Karpas-422 (cell line): ENCODE measurements at regions not wholly inside any gene's neighbourhood (a gene's known extent, or its start where the extent isn't known, plus 50 kb on each side); places are given as distances from the start of the nearest gene placed in this dataset.

Experiments
- DNase-seq: peaks from one replicate; pipeline ENCODE4 v3.0.0-alpha.2; 2015
- H2AFZ ChIP-seq: fragments of 200-600 bp; sonication (generic); 2 replicates; pipeline ENCODE4 v1.6.1; 2014; ENCODE audit warnings: antibody characterized with exemption, low read length, mixed read lengths
- H3K27ac ChIP-seq: fragments of 200-600 bp; sonication (generic); 2 replicates; pipeline ENCODE4 v1.5.1; 2014; ENCODE audit warnings: mild to moderate bottlenecking, low read length, moderate library complexity
- H3K27me3 ChIP-seq: fragments of 200-600 bp; sonication (generic); 2 replicates; pipeline ENCODE4 v1.6.1; 2014; ENCODE audit warnings: low read length, mixed read lengths
- H3K36me3 ChIP-seq: fragments of 200-600 bp; sonication (generic); 2 replicates; pipeline ENCODE4 v1.6.1; 2014; ENCODE audit warnings: low read length, mixed read lengths; ENCODE audit not compliant: insufficient read depth
- H3K4me1 ChIP-seq: fragments of 200-600 bp; sonication (generic); 2 replicates; pipeline ENCODE4 v1.6.1; 2014; ENCODE audit warnings: mild to moderate bottlenecking, low read length, mixed read lengths
- H3K4me2 ChIP-seq: fragments of 200-600 bp; sonication (generic); 2 replicates; pipeline ENCODE4 v1.6.1; 2014; ENCODE audit warnings: low read length, low read depth, mild to moderate bottlenecking; ENCODE audit not compliant: poor library complexity, severe bottlenecking
- H3K4me3 ChIP-seq: fragments of 200-600 bp; sonication (generic); 2 replicates; pipeline ENCODE4 v1.5.1; 2014; ENCODE audit warnings: mild to moderate bottlenecking, antibody characterized with exemption, low read length, mixed read lengths
- H3K79me2 ChIP-seq: fragments of 200-600 bp; sonication (generic); 2 replicates; pipeline ENCODE4 v1.6.1; 2014; ENCODE audit warnings: mild to moderate bottlenecking, low read length, mixed read lengths
- H3K9ac ChIP-seq: fragments of 200-600 bp; sonication (generic); 2 replicates; pipeline ENCODE4 v1.6.0; 2014; ENCODE audit warnings: low read length
- H3K9me2 ChIP-seq: fragments of 200-600 bp; sonication (generic), shearing (Covaris generic); replicated peaks from 2 replicates; pipeline ENCODE4 v1.6.0; 2014; ENCODE audit warnings: mild to moderate bottlenecking, low read length, moderate library complexity; ENCODE audit not compliant: insufficient read depth
- H3K9me3 ChIP-seq: fragments of 300-700, 200-600 bp; sonication (generic); 2 replicates; pipeline ENCODE4 v1.6.1; 2014; ENCODE audit warnings: low read length, mixed read lengths
- H4K20me1 ChIP-seq: fragments of 200-600 bp; sonication (generic); 2 replicates; pipeline ENCODE4 v1.6.1; 2014; ENCODE audit warnings: mild to moderate bottlenecking, antibody characterized with exemption, low read length, low read depth; ENCODE audit not compliant: insufficient read depth

GRCh38 chr1:207971331-207972219 lies 60.6 kb upstream of the CD34 start:
- DNase-seq = no peak
- Histone ChIP-seq H3K27me3 (no peaks in the 10 kb centered on the region), H3K9me2 (no peaks in the 10 kb centered on the region), H3K27ac (no peak overlapping the region), H3K9ac (no peak overlapping the region), H3K4me2 (no peak overlapping the region), H3K4me3 (no peak overlapping the region), H3K36me3 (no peaks in the 10 kb centered on the region), H3K79me2 (no peaks in the 10 kb centered on the region), H2AFZ (no peak overlapping the region), H3K9me3 (no peaks in the 10 kb centered on the region), H3K4me1 (no peaks in the 10 kb centered on the region), H4K20me1 (no peaks in the 10 kb centered on the region)

- Histone ChIP-seq H3K4me3 (no peak overlapping the region), H3K27me3 (no peaks in the 10 kb centered on the region), H3K9ac (no peak overlapping the region), H3K4me2 (no peak overlapping the region), H3K4me1 (no peaks in the 10 kb centered on the region), H2AFZ (no peak overlapping the region), H3K27ac (no peak overlapping the region), H3K36me3 (no peaks in the 10 kb centered on the region), H3K79me2 (no peaks in the 10 kb centered on the region), H3K9me3 (no peaks in the 10 kb centered on the region), H3K9me2 (no peaks in the 10 kb centered on the region), H4K20me1 (no peaks in the 10 kb centered on the region)
- no peak for DNase-seq
Observed at GRCh38 chr1:207970329-207971233, 59.7 kb upstream of the CD34 start.

DNA sequence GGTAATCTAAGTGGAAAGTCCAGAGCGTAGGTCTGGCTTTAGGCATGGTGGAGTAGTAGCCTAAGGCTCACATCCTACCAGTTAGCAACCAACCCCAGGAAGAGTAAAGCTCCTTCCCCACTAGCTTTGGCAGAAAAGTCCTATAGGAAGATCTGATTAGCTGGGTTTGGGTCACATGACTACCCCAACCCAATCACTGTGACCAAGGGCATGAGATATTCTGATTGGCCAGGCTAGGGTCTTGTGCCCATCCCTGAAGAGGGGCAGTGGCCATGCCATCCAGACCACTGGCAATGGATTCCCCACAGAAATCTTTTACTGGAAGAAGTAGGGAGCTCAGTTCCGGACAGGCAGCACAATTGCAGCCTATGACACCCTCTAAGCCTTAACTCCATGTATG lies 58.6 kb upstream of the CD34 start:
- no peak overlapping the region for H3K4me2 ChIP-seq
- H3K27ac ChIP-seq = no peak overlapping the region
- H3K36me3 ChIP-seq = no peaks in the 10 kb centered on the region
- no peaks in the 10 kb centered on the region for H4K20me1 ChIP-seq
- no peak overlapping the region for H3K9ac ChIP-seq
- DNase-seq = no peak
- no peaks in the 10 kb centered on the region for H3K9me3 ChIP-seq
- H3K4me1 ChIP-seq = no peaks in the 10 kb centered on the region
- no peaks in the 10 kb centered on the region for H3K9me2 ChIP-seq
- no peak overlapping the region for H3K4me3 ChIP-seq
- H3K79me2 ChIP-seq = no peaks in the 10 kb centered on the region
- no peaks in the 10 kb centered on the region for H3K27me3 ChIP-seq
- H2AFZ ChIP-seq = no peak overlapping the region

- no peak overlapping the region for H3K27ac ChIP-seq
- no peaks in the 10 kb centered on the region for H3K9me2 ChIP-seq
- H3K4me2 ChIP-seq = no peak overlapping the region
- no peak overlapping the region for H3K9ac ChIP-seq
- no peaks in the 10 kb centered on the region for H4K20me1 ChIP-seq
- peaks cover 5% of the 10 kb centered on the region for H3K4me1 ChIP-seq
- no peak overlapping the region for H3K4me3 ChIP-seq
- DNase-seq = no peak
- no peaks in the 10 kb centered on the region for H3K36me3 ChIP-seq
- no peaks in the 10 kb centered on the region for H3K9me3 ChIP-seq
- no peak overlapping the region for H2AFZ ChIP-seq
- H3K27me3 ChIP-seq = no peaks in the 10 kb centered on the region
- H3K79me2 ChIP-seq = no peaks in the 10 kb centered on the region
Observed at GRCh38 chr1:207968521-207969009, 57.6 kb upstream of the CD34 start.

- no peak overlapping the region for H3K27ac ChIP-seq
- no peaks in the 10 kb centered on the region for H3K79me2 ChIP-seq
- H3K4me1 ChIP-seq = peaks cover 12% of the 10 kb centered on the region
- no peaks in the 10 kb centered on the region for H3K9me2 ChIP-seq
- H2AFZ ChIP-seq = no peak overlapping the region
- H3K4me2 ChIP-seq = no peak overlapping the region
- no peaks in the 10 kb centered on the region for H3K9me3 ChIP-seq
- no peaks in the 10 kb centered on the region for H3K36me3 ChIP-seq
- H3K27me3 ChIP-seq = no peaks in the 10 kb centered on the region
- no peak for DNase-seq
- H3K9ac ChIP-seq = no peak overlapping the region
- no peak overlapping the region for H3K4me3 ChIP-seq
- H4K20me1 ChIP-seq = no peaks in the 10 kb centered on the region
Observed at GRCh38 chr1:207967703-207968102, 56.8 kb upstream of the CD34 start.

DNA sequence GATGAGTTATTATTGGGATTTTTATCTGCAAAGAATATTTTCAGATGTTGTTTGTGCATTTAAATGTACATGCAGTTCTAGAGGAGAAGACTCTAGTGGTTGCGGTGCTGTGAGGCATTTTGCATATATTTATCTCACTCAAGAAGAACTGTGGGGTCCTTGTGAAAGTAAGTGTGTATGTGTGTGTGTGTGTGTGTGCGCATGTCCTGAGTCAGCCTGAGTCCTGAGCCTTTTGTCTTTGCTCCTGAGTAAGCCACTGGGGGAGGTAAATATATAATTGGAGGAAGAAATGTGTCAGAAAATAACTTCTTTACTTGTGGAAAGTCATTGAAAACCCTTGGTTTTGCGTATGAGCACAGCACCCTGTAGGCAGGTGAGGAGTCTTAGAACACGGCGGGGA lies 55.6 kb upstream of the CD34 start:
- DNase-seq = no peak
- Histone ChIP-seq H2AFZ (no peak overlapping the region), H3K27ac (no peak overlapping the region), H3K36me3 (no peaks in the 10 kb centered on the region), H3K27me3 (no peaks in the 10 kb centered on the region), H3K4me1 (peaks cover 12% of the 10 kb centered on the region), H3K79me2 (no peaks in the 10 kb centered on the region), H3K9ac (no peak overlapping the region), H3K4me3 (no peak overlapping the region), H3K9me2 (no peaks in the 10 kb centered on the region), H4K20me1 (no peaks in the 10 kb centered on the region), H3K9me3 (no peaks in the 10 kb centered on the region), H3K4me2 (no peak overlapping the region)

DNA sequence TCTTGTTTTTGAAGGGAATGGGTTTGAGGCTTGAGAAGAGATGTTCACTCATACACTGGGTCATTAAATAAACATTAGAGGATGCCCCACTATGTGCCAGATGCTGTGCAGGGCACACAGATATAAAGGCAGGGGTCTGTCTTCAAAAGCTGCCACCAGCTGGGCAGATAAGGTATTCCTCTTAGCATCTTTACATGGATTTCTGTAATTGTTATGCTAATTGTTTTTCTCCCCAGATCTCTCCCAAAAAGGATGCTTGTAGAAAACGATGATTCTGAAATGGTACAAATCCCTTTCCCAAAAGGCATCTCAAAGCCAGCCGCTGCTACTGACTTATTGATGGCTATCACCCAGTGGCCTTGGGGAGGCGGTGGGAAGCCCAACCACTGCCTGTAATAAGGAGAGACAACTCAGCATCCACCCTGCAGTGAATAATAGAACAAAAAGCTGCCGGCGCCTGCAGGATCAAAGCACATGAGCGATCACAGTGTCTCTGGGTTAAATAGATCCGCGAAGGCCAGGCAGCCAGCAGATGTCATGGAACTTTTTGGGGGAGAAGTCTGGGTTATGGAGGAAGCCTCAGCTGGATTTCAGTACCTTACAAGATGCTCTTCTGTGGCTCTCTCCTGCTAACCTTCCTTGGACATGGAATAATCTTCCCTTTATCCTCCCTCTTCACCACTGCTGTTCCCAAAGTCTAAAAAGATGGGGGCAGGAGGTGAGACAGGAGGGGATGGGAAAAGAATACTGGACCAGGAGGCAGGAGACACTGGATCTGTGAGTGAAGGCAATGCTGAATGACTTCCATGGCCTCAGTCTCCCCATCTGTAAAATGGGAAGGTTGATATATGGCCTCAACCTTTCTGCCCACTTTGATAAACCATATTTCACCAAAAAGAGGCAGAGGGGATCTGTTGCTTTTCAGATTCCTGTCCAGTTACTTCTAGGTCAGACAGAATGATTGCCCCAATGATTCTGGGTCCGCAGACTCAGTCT lies 54.8 kb upstream of the CD34 start:
- no peak overlapping the region for H3K4me2 ChIP-seq
- DNase-seq = no peak
- H3K27me3 ChIP-seq = no peaks in the 10 kb centered on the region
- H3K79me2 ChIP-seq = no peaks in the 10 kb centered on the region
- no peaks in the 10 kb centered on the region for H3K9me2 ChIP-seq
- H3K4me1 ChIP-seq = peaks cover 12% of the 10 kb centered on the region
- H3K36me3 ChIP-seq = no peaks in the 10 kb centered on the region
- no peaks in the 10 kb centered on the region for H4K20me1 ChIP-seq
- no peak overlapping the region for H3K27ac ChIP-seq
- H3K9ac ChIP-seq = no peak overlapping the region
- H3K4me3 ChIP-seq = no peak overlapping the region
- H2AFZ ChIP-seq = no peak overlapping the region
- no peaks in the 10 kb centered on the region for H3K9me3 ChIP-seq
